ENCODE measurements at regions not wholly inside any gene's neighbourhood (a gene's known extent, or its start where the extent isn't known, plus 50 kb on each side); places are given as distances from the start of the nearest gene placed in this dataset.

DNA sequence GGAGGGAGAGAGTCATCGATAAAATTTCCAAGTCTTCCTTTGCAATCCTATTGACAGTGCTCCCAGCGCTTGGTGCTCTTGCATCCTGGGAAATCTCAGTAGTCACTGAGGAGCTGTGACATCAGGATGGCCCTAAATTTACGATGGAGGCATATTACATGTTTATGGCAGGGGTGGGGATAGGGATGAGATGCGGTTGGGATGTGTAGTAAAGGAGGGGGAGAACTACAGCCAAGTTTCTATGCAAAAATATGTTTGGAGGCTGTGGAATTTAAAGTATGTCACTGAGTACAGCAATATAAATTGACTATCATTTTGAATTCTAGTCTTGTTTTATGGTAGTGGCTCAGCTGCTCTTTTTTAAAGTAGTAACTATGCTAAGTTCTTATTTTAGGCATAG, 544.9 kb downstream of the PKHD1 start:
- intact Hi-C loops (cut with DNase I): no loop called here
- no peak for ATAC-seq (ENCODE audit: low FRiP score)
- Histone ChIP-seq H3K27ac (ENCODE audit: low read depth in 1 of 2, low read length in 2 of 2) (no peak overlapping the region), H3K27me3 (ENCODE audit: control insufficient read depth in 1 of 2, insufficient read depth in 2 of 2, low read length in 1 of 2) (peaks cover 0 to 2% of the 10 kb centered on the region in 2 donors), H3K4me3 (ENCODE audit: low read length in 2 of 2) (no peak overlapping the region), H3K4me1 (ENCODE audit: control insufficient read depth in 1 of 2, insufficient read depth in 2 of 2, low read length in 2 of 2) (no peaks in the 10 kb centered on the region), H3K9me3 (ENCODE audit: control insufficient read depth, low read length) (no peaks in the 10 kb centered on the region), H3K36me3 (ENCODE audit: control insufficient read depth in 1 of 2, insufficient read depth in 2 of 2, low read length in 1 of 2) (no peaks in the 10 kb centered on the region)
- no peak for DNase-seq
- 45 to 60% methylated on average over 4 of the region's 4 CpGs for WGBS, 2 donors

DNA sequence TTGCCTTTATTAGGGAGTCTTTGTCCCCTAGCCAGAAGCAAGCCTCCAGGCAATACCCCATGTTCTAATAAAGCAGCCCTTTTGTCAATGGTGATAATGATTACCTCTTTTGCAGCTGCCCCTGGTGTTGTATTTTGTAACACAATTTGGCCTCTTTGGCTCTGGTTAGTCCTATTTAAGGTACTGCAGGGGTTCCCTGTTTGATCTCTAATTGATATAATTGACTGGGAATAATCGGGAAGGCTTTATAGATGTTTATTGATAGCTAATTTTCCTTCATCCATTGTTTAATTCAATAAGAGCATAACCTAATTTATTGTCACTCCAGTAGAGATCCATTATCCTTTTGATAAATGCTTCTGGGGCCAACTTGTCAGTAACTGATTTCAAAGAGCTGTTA, 537.2 kb downstream of the PKHD1 start:
- intact Hi-C loops (cut with DNase I): no loop called here
- no peak for DNase-seq
- Histone ChIP-seq H3K9me3 (ENCODE audit: control insufficient read depth, low read length) (no peaks in the 10 kb centered on the region), H3K4me3 (ENCODE audit: low read length in 2 of 2) (no peak overlapping the region), H3K27ac (ENCODE audit: low read depth in 1 of 2, low read length in 2 of 2) (no peak overlapping the region), H3K4me1 (ENCODE audit: control insufficient read depth in 1 of 2, insufficient read depth in 2 of 2, low read length in 2 of 2) (no peaks in the 10 kb centered on the region), H3K27me3 (ENCODE audit: control insufficient read depth in 1 of 2, insufficient read depth in 2 of 2, low read length in 1 of 2) (peaks cover 0 to 3% of the 10 kb centered on the region in 2 donors), H3K36me3 (ENCODE audit: control insufficient read depth in 1 of 2, insufficient read depth in 2 of 2, low read length in 1 of 2) (no peaks in the 10 kb centered on the region)
- no peak for ATAC-seq (ENCODE audit: low FRiP score)
- WGBS, 2 donors: 56 to 74% methylated on average over 1 of the region's 1 CpG

DNA sequence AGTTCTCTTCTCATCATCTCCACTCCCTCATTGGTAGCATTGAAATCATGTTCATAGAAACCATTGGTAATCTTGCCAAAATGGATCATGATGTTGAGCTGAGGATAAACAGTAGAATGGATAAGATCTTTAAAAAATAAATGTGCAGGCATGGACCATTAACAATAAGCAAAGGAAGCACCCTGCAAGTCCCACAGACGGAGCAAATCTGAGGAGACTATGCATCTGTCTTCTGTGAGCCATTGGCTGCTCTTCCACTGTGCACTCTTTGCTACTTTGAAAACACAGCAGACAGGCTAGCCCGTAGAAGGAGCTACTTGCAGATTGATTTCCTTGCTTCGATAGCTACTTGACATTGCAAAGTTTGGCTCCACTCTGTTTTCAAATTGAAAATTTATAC, 535.0 kb downstream of the PKHD1 start:
- DNase-seq (no peak), ATAC-seq (ENCODE audit: low FRiP score) (no peak)
- Histone ChIP-seq H3K4me3 (ENCODE audit: low read length in 2 of 2) (no peak overlapping the region), H3K9me3 (ENCODE audit: control insufficient read depth, low read length) (no peaks in the 10 kb centered on the region), H3K36me3 (ENCODE audit: control insufficient read depth in 1 of 2, insufficient read depth in 2 of 2, low read length in 1 of 2) (no peaks in the 10 kb centered on the region), H3K27ac (ENCODE audit: low read depth in 1 of 2, low read length in 2 of 2) (no peak overlapping the region), H3K27me3 (ENCODE audit: control insufficient read depth in 1 of 2, insufficient read depth in 2 of 2, low read length in 1 of 2) (peaks cover 0 to 3% of the 10 kb centered on the region in 2 donors), H3K4me1 (ENCODE audit: control insufficient read depth in 1 of 2, insufficient read depth in 2 of 2, low read length in 2 of 2) (no peaks in the 10 kb centered on the region)
- intact Hi-C loops (cut with DNase I): no loop called here
- WGBS, 2 donors: 29% methylated on average over 3 of the region's 3 CpGs

- Histone ChIP-seq H3K4me3 (ENCODE audit: low read length in 2 of 2) (no peak overlapping the region), H3K36me3 (ENCODE audit: control insufficient read depth in 1 of 2, insufficient read depth in 2 of 2, low read length in 1 of 2) (no peaks in the 10 kb centered on the region), H3K9me3 (ENCODE audit: control insufficient read depth, low read length) (no peaks in the 10 kb centered on the region), H3K27me3 (ENCODE audit: control insufficient read depth in 1 of 2, insufficient read depth in 2 of 2, low read length in 1 of 2) (peaks cover 0 to 3% of the 10 kb centered on the region in 2 donors), H3K4me1 (ENCODE audit: control insufficient read depth in 1 of 2, insufficient read depth in 2 of 2, low read length in 2 of 2) (no peaks in the 10 kb centered on the region), H3K27ac (ENCODE audit: low read depth in 1 of 2, low read length in 2 of 2) (no peak overlapping the region)
- DNase-seq (no peak), ATAC-seq (ENCODE audit: low FRiP score) (no peak)
- WGBS, 2 donors: 62 to 64% methylated on average over 19 of the region's 19 CpGs
- intact Hi-C loops (cut with DNase I): no loop called here
Observed at GRCh38 chr6:51553246-51554015, 534.0 kb downstream of the PKHD1 start.

DNA sequence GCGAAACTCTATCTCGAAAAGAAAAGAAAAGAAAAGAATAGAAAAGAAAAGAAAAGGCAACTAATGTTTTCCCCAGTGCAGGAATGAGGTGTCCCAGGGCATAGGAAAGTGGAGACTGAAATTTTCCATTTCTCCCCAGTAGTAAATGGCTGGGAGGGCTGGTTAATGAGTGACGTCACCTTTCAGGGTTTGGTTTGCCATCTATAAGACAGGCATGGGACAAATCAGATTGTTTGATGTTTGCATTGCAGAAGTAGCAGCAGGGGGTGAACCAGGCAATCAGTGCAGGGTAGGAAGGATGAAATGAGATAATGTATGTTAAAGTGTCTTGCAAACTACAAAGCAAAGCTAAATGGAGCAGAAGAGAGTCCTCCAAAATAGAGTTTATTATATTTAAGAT, 533.4 kb downstream of the PKHD1 start:
- no peak overlapping the region for H3K4me3 ChIP-seq (ENCODE audit: low read length in 2 of 2)
- peaks cover 0 to 3% of the 10 kb centered on the region in 2 donors for H3K27me3 ChIP-seq (ENCODE audit: control insufficient read depth in 1 of 2, insufficient read depth in 2 of 2, low read length in 1 of 2)
- H3K27ac ChIP-seq (ENCODE audit: low read depth in 1 of 2, low read length in 2 of 2): no peak overlapping the region
- no peaks in the 10 kb centered on the region for H3K9me3 ChIP-seq (ENCODE audit: control insufficient read depth, low read length)
- no peak for DNase-seq
- no peaks in the 10 kb centered on the region for H3K4me1 ChIP-seq (ENCODE audit: control insufficient read depth in 1 of 2, insufficient read depth in 2 of 2, low read length in 2 of 2)
- H3K36me3 ChIP-seq (ENCODE audit: control insufficient read depth in 1 of 2, insufficient read depth in 2 of 2, low read length in 1 of 2): no peaks in the 10 kb centered on the region
- intact Hi-C loops (cut with DNase I): no loop called here
- WGBS, 2 donors: 78 to 83% methylated on average over 3 of the region's 3 CpGs
- ATAC-seq (ENCODE audit: low FRiP score): no peak

- no peak overlapping the region for H3K4me3 ChIP-seq (ENCODE audit: low read length in 2 of 2)
- no peaks in the 10 kb centered on the region for H3K4me1 ChIP-seq (ENCODE audit: control insufficient read depth in 1 of 2, insufficient read depth in 2 of 2, low read length in 2 of 2)
- intact Hi-C loops (cut with DNase I): no loop called here
- WGBS, 2 donors: 87 to 90% methylated on average over 2 of the region's 2 CpGs
- H3K9me3 ChIP-seq (ENCODE audit: control insufficient read depth, low read length): no peaks in the 10 kb centered on the region
- H3K27ac ChIP-seq (ENCODE audit: low read depth in 1 of 2, low read length in 2 of 2): no peak overlapping the region
- no peak for ATAC-seq (ENCODE audit: low FRiP score)
- no peak for DNase-seq
- peaks cover 0 to 2% of the 10 kb centered on the region in 2 donors for H3K27me3 ChIP-seq (ENCODE audit: control insufficient read depth in 1 of 2, insufficient read depth in 2 of 2, low read length in 1 of 2)
- no peaks in the 10 kb centered on the region for H3K36me3 ChIP-seq (ENCODE audit: control insufficient read depth in 1 of 2, insufficient read depth in 2 of 2, low read length in 1 of 2)
Observed at GRCh38 chr6:51559059-51559458, 528.4 kb downstream of the PKHD1 start.

DNA sequence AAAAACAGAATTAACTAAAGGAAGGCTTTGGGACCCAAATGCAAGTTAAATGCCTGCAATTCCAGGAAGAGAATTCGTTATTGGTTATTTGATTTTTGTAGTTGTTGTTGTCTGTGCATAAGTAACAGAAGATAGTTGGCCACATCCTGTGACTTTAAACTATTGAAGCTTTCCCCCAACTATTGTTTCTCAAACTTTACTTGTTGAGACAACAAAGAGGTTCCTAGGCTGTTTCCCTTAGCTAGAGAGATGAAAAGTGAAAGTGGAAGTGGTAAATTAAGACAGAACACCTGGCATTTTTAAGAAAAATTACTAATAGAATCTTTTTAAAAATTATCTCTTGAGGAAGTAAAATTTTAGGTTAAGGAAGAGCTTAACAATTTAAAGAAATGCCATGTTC, 525.2 kb downstream of the PKHD1 start:
- no peak overlapping the region for H3K27ac ChIP-seq (ENCODE audit: low read depth in 1 of 2, low read length in 2 of 2)
- H3K27me3 ChIP-seq (ENCODE audit: control insufficient read depth in 1 of 2, insufficient read depth in 2 of 2, low read length in 1 of 2): peaks cover 0 to 2% of the 10 kb centered on the region in 2 donors
- no peaks in the 10 kb centered on the region for H3K9me3 ChIP-seq (ENCODE audit: control insufficient read depth, low read length)
- no peak overlapping the region for H3K4me3 ChIP-seq (ENCODE audit: low read length in 2 of 2)
- WGBS, 2 donors: 23 to 26% methylated on average over 1 of the region's 1 CpG
- no peaks in the 10 kb centered on the region for H3K4me1 ChIP-seq (ENCODE audit: control insufficient read depth in 1 of 2, insufficient read depth in 2 of 2, low read length in 2 of 2)
- intact Hi-C loops (cut with DNase I): no loop called here
- ATAC-seq (ENCODE audit: low FRiP score) (no peak), DNase-seq (no peak)
- no peaks in the 10 kb centered on the region for H3K36me3 ChIP-seq (ENCODE audit: control insufficient read depth in 1 of 2, insufficient read depth in 2 of 2, low read length in 1 of 2)

Data from aorta (tissue), 5 donors.